HepG2 (cell line): ENCODE measurements at regions not wholly inside any gene's neighbourhood (a gene's known extent, or its start where the extent isn't known, plus 50 kb on each side); places are given as distances from the start of the nearest gene placed in this dataset.

Experiments
- FIP1L1 ChIP-seq: fragments of 200-400 bp; formaldehyde crosslinking; IDR thresholded peaks from 2 replicates; pipeline ENCODE4 v1.6.1; 2018; ENCODE audit warnings: low read depth, mild to moderate bottlenecking, low read length, moderate library complexity, borderline replicate concordance; ENCODE audit not compliant: insufficient read depth
- HDAC2 ChIP-seq: sonication (generic); formaldehyde crosslinking; IDR thresholded peaks from 2 replicates; pipeline ENCODE4 v1.4.0; 2020; ENCODE audit warnings: missing genetic modification reagents
- KAT7 ChIP-seq: IDR thresholded peaks from 2 replicates; pipeline ENCODE4 v1.6.1; 2018; ENCODE audit warnings: borderline replicate concordance, missing compliant biosample characterization
- NR3C1 ChIP-seq: sonication (generic); formaldehyde crosslinking; IDR thresholded peaks from 2 replicates; pipeline ENCODE4 v1.4.0; 2020; ENCODE audit warnings: missing genetic modification reagents
- RELA ChIP-seq: sonication (generic); formaldehyde crosslinking; IDR thresholded peaks from 2 replicates; pipeline ENCODE4 v1.4.0; 2020; ENCODE audit warnings: missing genetic modification reagents
- SP1 ChIP-seq, 2 experiments: fragments of 450-650 bp in 1 of 2; sonication (generic) in 1 of 2; formaldehyde crosslinking in 1 of 2; IDR thresholded peaks; 2 replicates each; pipeline versions ENCODE4 v1.4.0 to v1.6.1; 2016 to 2020; ENCODE audit warnings: missing genetic modification reagents in 1 of 2
- ZBTB7A ChIP-seq: sonication (generic); formaldehyde crosslinking; IDR thresholded peaks from 2 replicates; pipeline ENCODE4 v1.8.0; 2022; ENCODE audit warnings: mild to moderate bottlenecking, missing genetic modification reagents
- ZC3H4 ChIP-seq: sonication (generic); formaldehyde crosslinking; IDR thresholded peaks from 2 replicates; pipeline ENCODE4 v1.4.0; 2020; ENCODE audit warnings: missing genetic modification reagents, borderline replicate concordance
- ZNF768 ChIP-seq: sonication (generic); formaldehyde crosslinking; IDR thresholded peaks from 2 replicates; pipeline ENCODE4 v1.4.0; 2020; ENCODE audit warnings: missing genetic modification reagents
- ZNF773 ChIP-seq: sonication (generic); formaldehyde crosslinking; IDR thresholded peaks from 2 replicates; pipeline ENCODE4 v1.4.0; 2020; ENCODE audit warnings: missing genetic modification reagents, borderline replicate concordance
- TF ChIP-seq, protein P1 (sequence below): sonication (generic); formaldehyde crosslinking; IDR thresholded peaks from 2 replicates; pipeline ENCODE4 v1.4.0; 2020; ENCODE audit warnings: missing genetic modification reagents, mild to moderate bottlenecking, borderline replicate concordance
- TF ChIP-seq, protein P2 (sequence below): sonication (generic); formaldehyde crosslinking; IDR thresholded peaks from 2 replicates; pipeline ENCODE4 v1.5.0; 2020; ENCODE audit warnings: mild to moderate bottlenecking, missing genetic modification reagents, moderate library complexity
- TF ChIP-seq, protein P3 (sequence below): IDR thresholded peaks from 2 replicates; pipeline ENCODE4 v1.6.1; 2012; ENCODE audit warnings: inconsistent platforms

DNA sequence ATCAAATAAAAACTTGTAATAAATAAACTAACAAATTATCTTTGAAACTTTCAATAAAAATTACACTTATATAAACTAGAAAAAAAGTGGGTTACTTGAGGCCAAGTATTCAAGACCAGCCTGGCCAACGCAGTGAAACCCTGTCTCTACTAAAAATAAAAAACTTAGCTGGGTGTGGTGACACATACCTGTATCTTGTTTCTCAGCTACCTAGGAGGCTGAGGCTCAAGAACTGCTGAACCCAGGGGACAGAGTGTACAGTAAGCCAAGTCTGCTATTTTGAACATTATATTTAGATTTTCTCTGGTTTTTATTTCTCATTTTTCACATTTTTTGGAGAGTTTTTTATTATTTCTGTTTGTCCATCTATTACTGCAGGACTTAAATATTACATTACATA lies 1397.6 kb upstream of the B3GALT2 start:
- no peak for TF ChIP-seq ZBTB7A (CRISPR knock-in tag)
- no peak for TF ChIP-seq FIP1L1
- TF ChIP-seq NR3C1 (CRISPR knock-in tag), result no peak
- TF ChIP-seq RELA (CRISPR knock-in tag), result no peak
- TF ChIP-seq ZC3H4 (CRISPR knock-in tag), result no peak
- TF ChIP-seq SP1 (IDR thresholded peaks at IDR 0.05), result no peak
- TF ChIP-seq SP1 (CRISPR knock-in tag; IDR thresholded peaks at IDR 0.05), result no peak
- TF ChIP-seq, protein P1, sequence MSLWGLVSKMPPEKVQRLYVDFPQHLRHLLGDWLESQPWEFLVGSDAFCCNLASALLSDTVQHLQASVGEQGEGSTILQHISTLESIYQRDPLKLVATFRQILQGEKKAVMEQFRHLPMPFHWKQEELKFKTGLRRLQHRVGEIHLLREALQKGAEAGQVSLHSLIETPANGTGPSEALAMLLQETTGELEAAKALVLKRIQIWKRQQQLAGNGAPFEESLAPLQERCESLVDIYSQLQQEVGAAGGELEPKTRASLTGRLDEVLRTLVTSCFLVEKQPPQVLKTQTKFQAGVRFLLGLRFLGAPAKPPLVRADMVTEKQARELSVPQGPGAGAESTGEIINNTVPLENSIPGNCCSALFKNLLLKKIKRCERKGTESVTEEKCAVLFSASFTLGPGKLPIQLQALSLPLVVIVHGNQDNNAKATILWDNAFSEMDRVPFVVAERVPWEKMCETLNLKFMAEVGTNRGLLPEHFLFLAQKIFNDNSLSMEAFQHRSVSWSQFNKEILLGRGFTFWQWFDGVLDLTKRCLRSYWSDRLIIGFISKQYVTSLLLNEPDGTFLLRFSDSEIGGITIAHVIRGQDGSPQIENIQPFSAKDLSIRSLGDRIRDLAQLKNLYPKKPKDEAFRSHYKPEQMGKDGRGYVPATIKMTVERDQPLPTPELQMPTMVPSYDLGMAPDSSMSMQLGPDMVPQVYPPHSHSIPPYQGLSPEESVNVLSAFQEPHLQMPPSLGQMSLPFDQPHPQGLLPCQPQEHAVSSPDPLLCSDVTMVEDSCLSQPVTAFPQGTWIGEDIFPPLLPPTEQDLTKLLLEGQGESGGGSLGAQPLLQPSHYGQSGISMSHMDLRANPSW (CRISPR knock-in tag), result no peak
- no peak for TF ChIP-seq HDAC2
- no peak for TF ChIP-seq KAT7 (CRISPR knock-in tag)
- TF ChIP-seq ZNF768 (CRISPR knock-in tag), result no peak
- TF ChIP-seq, protein P2, sequence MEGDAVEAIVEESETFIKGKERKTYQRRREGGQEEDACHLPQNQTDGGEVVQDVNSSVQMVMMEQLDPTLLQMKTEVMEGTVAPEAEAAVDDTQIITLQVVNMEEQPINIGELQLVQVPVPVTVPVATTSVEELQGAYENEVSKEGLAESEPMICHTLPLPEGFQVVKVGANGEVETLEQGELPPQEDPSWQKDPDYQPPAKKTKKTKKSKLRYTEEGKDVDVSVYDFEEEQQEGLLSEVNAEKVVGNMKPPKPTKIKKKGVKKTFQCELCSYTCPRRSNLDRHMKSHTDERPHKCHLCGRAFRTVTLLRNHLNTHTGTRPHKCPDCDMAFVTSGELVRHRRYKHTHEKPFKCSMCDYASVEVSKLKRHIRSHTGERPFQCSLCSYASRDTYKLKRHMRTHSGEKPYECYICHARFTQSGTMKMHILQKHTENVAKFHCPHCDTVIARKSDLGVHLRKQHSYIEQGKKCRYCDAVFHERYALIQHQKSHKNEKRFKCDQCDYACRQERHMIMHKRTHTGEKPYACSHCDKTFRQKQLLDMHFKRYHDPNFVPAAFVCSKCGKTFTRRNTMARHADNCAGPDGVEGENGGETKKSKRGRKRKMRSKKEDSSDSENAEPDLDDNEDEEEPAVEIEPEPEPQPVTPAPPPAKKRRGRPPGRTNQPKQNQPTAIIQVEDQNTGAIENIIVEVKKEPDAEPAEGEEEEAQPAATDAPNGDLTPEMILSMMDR (CRISPR knock-in tag), result no peak
- TF ChIP-seq ZNF773 (CRISPR knock-in tag), result no peak
- TF ChIP-seq, protein P3, sequence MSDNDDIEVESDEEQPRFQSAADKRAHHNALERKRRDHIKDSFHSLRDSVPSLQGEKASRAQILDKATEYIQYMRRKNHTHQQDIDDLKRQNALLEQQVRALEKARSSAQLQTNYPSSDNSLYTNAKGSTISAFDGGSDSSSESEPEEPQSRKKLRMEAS, result no peak
